NB4 (cell line): ENCODE measurements at regions not wholly inside any gene's neighbourhood (a gene's known extent, or its start where the extent isn't known, plus 50 kb on each side); places are given as distances from the start of the nearest gene placed in this dataset.

ENCODE experiments used
- CTCF ChIP-seq: IDR thresholded peaks from one replicate; pipeline ENCODE4 v1.5.1; 2012; ENCODE audit warnings: low read depth, low read length
- MAX ChIP-seq: IDR thresholded peaks from 2 replicates; pipeline ENCODE4 v1.6.1; 2011; ENCODE audit warnings: low read depth, low read length
- MYC ChIP-seq: IDR thresholded peaks from 2 replicates; pipeline ENCODE4 v1.6.1; 2011; ENCODE audit warnings: low read depth, low read length
- POLR2A ChIP-seq: IDR thresholded peaks from 2 replicates; pipeline ENCODE4 v1.6.1; 2011; ENCODE audit warnings: mild to moderate bottlenecking; ENCODE audit not compliant: insufficient read length; ENCODE audit errors: extremely low read depth

GRCh38 chr6:28785962-28786679 is 137.7 kb downstream of the TRIM27 start:
- TF ChIP-seq CTCF = no peak
- no peak for TF ChIP-seq MAX
- no peak for TF ChIP-seq POLR2A
- TF ChIP-seq MYC = no peak
